HG03280 (cell line): ENCODE measurements at regions not wholly inside any gene's neighbourhood (a gene's known extent, or its start where the extent isn't known, plus 50 kb on each side); places are given as distances from the start of the nearest gene placed in this dataset.

ENCODE experiments used
- ATAC-seq: cut with Tn5 transposase; IDR thresholded peaks from one replicate; pipeline ENCODE4 v1.9.1; 2021; ENCODE audit warnings: mild to moderate bottlenecking, moderate library complexity; ENCODE audit not compliant: unreplicated experiment

- ATAC-seq = no peak
Observed at GRCh38 chr14:54207075-54207474, 189.7 kb upstream of the CDKN3 start.

DNA sequence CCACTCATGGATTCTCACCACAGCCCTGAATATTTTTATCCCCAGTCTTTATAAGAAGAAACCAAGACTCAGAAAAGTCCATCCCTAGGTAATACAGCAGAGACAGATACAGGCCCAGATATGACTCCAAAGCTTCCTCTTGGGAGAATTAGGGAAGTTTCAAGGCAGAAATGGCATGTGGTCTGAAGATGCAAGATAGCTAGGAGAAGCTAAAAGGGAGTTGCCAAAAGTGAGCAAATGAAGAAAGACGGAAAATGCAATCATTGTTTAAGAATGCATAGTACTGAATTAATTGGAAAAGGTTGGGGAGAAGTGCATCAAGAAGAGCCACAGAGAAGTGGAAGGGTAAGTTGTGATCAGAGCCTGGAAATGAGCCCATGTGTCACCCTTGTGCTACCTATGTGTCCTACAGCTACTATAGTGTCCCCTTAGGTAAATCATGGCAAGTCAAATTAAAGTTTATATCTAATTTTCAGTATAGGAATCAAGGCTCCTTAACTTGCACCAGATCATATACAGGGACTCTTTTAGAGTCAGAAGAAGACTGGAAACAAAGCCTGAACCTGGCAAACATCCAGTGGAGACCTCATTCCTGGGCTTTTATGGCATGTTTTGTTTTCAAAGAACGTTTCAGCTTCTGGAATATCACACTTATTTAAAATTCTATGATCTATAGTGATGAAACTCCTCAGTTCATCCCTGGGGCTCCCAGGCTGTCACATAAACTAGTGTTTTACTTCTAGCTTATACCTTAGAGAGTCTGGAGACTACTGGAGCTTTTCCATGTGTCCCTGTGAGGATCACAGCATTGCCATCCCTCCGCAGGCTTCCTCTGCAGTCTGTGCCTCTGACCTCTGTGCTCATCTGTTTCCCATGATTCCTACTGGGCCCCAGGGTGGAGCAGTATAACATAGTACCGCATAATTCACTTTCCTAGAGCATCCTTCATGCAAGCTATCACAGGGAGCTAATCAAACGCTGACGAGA is 189.0 kb upstream of the CDKN3 start:
- no peak for ATAC-seq

DNA sequence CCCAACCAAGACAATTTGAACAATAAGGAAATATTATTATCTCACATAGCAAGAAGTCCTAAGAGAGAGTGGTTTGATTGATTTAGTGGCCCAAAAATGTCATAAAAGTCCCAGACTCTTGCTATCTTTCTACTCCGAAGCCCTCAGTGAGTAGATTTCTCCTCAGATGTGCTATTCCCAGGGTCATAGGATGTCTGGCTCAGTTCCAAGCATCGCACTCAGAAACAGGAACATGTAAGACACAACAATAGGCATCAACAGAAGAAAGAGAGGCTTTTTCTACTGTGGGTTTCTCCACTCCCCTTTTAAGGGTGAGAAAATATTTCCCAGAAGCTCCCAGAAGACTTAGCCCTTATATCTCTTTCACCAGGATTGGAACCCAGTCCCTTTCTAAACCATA is 188.1 kb upstream of the CDKN3 start:
- no peak for ATAC-seq

GRCh38 chr14:54209511-54210250 is 187.1 kb upstream of the CDKN3 start:
- ATAC-seq = no peak

- ATAC-seq = no peak
Observed at GRCh38 chr14:54211551-54212308, 185.1 kb upstream of the CDKN3 start.

DNA sequence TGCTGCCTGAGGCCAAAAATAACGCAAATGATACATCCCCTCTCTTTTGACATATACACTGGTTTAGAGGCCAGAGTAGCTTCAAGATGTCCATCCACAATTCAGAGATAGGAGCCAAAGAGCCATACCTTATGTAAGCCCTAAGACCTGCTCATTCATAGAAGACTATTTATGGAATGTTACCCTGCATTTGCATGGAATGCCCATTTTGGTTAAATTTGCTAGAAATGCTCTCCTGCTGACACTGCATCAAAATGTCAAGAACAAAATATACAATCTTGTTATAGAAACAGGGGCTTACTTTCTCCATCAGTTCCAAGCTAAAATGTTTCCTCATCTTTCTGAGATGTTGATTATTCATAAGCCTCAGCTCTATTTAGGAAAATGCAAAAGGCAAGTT is 183.3 kb upstream of the CDKN3 start:
- ATAC-seq = no peak

DNA sequence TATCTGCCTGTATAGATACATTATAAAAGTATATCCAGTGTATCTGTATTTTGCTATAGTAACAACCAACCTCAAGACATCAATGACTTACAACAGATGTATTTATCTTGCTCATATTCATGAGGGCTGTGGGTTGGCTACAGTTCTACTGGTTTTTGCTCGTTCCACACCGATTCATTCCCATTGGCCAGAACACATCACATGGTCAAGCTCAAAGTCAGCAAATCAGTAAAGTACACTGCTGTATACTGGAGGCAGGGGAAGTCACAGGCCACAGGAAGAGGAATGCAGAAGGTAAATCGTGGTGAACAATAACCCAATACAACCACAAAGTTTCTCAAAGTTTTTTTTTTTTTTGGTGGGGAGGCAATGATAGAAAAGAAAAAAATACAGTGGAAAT is 180.0 kb upstream of the CDKN3 start:
- ATAC-seq = no peak

DNA sequence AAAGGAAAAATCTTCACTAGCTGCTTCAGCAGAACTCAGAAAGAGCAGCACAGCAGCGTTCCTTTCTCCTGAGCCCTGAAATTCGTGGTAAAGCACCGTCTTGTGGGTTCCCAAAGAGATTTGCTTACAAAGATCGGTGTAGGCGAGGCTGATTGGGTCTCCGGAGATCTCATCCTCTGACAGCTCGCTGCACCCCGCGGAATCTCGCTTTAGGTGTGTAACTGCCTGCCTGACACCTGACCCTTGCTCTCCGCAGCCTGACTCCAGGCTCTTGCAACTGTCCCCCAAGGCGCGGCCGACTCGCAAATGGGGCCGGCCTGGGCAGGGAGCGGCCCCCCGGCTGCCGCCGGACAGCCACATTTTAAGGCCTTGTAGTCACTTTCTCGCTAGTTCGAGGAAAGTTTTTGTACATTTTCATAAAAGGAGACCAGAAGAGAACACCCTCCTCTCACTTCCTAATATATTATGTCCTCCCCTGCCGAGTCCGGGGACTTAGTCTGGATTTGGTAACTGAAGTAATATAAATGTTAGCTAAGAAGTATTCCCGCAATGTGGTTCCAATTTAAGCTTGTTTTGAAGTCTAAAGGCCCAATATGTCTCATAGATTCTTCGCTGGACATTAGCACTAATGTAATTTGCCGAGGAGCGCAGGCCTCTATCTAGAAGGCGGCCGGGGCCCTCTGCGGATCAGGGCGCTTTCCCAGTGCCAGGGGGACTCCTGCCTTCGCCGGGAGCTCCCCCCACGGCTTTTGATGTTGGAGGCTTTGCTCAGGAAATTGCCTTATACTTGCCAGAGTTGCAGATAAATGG is 177.3 kb upstream of the CDKN3 start:
- no peak for ATAC-seq

- ATAC-seq = no peak
Observed at GRCh38 chr14:54220071-54220703, 176.6 kb upstream of the CDKN3 start.

GRCh38 chr14:54220704-54221431 is 175.9 kb upstream of the CDKN3 start:
- ATAC-seq = no peak

DNA sequence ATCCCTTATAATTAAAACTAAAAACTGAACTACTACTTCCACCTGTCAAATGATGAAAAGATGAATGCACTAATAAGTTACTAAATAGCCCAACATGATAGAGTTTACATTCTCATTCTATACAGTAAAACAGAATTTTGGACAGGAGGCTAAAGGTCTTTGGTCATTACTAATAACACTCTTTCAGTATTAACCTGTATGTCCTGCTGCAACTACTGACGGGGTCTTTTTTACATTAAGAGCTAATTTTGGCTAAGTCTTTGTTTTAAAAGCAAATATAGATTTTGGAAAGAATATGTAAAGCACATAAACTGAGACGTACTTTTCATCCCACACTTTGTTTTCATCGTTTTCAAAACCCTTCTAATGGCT is 175.4 kb upstream of the CDKN3 start:
- ATAC-seq = no peak

GRCh38 chr14:54221971-54222370 is 174.8 kb upstream of the CDKN3 start:
- ATAC-seq = no peak

DNA sequence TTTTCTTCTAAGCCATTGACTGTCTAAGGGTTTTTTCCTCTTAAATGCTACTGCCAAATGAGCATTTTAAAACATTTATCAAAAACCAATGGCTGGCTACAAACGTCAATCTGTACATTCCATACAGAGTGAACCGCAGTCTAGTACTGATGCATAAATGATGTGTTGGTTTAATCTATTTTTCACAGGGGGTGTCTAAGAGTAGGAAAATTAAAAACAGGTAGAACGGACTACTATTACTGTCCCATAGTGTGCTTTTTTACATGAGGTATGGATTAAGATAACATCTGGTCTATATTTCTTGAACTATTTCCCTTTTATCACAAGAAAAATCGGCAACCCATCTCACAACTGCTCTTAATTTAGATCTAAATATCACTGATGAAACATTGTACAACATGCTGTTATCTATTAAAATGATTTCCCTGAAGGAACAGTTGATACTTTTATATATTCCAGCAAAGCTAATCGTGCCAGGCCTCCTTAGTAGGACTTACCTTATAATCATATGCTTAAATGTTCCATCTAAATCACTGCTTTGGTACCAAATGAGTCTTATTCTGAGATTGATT is 172.9 kb upstream of the CDKN3 start:
- no peak for ATAC-seq

DNA sequence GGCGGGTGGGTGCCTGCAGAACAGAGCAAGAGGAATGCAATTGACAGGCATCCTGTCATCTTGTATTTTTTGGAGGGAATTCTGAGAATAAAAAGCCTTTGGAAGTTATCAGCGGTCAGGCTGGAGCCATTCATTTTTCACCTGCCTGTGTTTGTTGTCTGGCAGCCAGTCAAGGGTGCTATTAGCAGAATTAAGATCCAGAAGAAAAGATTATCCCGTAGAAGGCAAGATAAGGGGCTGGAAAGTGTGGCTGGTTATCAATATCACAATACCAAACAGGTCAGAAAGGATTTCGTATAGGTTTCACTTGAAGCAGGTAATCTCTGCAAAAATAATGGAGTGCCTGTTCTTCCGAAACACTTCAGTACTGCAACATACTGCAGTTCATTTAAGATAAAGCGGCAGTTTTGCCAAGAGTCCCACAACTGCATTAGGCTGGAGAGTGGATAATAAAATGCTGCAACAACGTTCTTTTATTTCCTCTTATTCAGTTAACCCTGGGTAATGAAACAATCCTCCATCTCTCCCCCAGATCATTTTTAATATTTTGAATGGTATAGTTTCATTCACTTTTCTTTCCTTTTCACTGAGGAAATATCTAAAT is 171.2 kb upstream of the CDKN3 start:
- no peak for ATAC-seq

DNA sequence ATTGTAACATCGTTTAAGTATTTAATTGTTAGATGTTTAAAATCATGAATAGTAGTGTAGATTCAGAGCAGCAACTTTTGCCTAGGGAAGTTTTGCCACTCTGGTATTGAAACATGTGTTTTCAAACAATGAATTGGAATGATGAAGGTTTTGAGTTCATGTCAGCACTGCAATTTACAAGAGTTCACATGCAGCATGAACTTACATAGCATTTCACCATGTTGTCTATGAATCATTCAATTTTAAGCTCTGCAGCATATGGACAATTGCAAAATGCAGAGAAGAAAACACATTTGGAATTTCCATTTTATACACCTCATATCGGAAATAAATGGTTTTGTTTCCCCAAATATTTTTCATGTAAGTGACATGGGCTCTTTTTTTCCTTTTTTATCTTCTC is 170.7 kb upstream of the CDKN3 start:
- ATAC-seq = no peak

GRCh38 chr14:54226558-54226957 is 170.2 kb upstream of the CDKN3 start:
- ATAC-seq = no peak

DNA sequence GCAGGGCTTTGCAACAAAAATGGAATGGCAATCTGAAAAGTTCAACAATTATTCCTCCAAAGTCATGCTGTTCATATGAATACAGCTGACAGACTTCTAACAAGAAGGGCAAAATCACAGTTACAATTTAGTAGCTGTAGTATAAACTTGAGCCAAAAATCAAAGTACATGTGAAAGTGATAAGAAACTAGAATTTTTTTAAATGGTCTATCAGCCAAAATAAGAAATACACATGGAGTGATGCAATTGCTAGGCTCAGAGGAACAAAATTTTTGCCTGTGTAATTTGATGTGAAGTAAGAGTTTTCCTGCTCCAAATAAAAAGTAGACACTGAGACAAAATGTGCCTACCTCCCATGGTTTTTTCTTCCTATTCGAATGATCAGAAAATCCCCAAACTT is 167.7 kb upstream of the CDKN3 start:
- no peak for ATAC-seq

GRCh38 chr14:54230645-54231044 is 166.2 kb upstream of the CDKN3 start:
- ATAC-seq = no peak

DNA sequence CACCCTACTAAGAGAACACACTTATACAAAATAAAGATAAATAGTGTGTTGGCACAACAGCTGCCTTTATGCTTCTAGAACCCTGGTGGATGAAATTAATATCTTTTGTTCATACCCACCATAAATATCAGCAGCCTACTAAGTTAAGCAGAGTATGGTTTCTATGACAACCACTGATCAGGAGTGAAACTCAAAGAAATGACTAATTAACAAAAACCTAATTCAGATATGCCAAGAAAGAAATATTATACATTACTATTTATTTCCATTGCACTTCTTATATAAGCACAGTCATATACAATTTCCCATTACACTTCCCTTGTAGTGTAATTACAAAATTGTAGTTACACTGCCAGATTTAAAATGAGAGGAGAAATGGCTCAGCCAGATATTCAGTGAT is 164.1 kb upstream of the CDKN3 start:
- ATAC-seq = no peak
